DND-41 (cell line): ENCODE measurements at regions not wholly inside any gene's neighbourhood (a gene's known extent, or its start where the extent isn't known, plus 50 kb on each side); places are given as distances from the start of the nearest gene placed in this dataset.

Experiments used
- CTCF ChIP-seq: IDR thresholded peaks from 2 replicates; pipeline ENCODE4 v1.5.1; 2012; ENCODE audit warnings: borderline replicate concordance, low read length, moderate library complexity, mild to moderate bottlenecking; ENCODE audit not compliant: poor library complexity, severe bottlenecking; ENCODE audit errors: extremely low read depth
- EZH2 ChIP-seq: IDR thresholded peaks from 3 replicates; pipeline ENCODE4 v1.6.1; 2012; ENCODE audit warnings: borderline replicate concordance, low read depth, mild to moderate bottlenecking, moderate library complexity, low read length, inconsistent platforms; ENCODE audit not compliant: severe bottlenecking

GRCh38 chr18:6592522-6592921 is 137.0 kb upstream of the ARHGAP28 start:
- TF ChIP-seq CTCF (no peak), EZH2 (no peak)
